ENCODE measurements at regions not wholly inside any gene's neighbourhood (a gene's known extent, or its start where the extent isn't known, plus 50 kb on each side); places are given as distances from the start of the nearest gene placed in this dataset.

DNA sequence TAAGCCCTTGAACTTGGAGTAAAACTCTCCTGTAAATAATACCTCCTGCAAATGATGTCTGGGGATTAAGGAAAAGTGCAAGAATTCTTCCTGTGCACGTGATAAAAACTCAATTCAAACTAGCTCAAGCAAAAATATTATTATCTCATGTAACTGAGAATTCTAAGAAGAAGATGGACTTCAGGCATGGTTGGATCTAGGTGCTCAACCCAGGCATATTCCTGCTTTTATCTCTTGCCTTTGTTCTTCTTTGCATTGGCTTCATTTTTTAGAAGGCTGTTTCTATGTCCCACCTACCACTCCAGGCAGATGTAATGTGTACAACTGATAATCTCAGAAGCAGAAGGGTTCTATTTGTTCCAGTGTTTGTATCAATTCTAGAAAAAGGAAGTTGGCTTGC lies 95.8 kb downstream of the DACT2 start:
- H3K79me2 ChIP-seq (ENCODE audit: insufficient read depth, low read length), result no peaks in the 10 kb centered on the region
- Mint-ChIP-seq H3K36me3 (no peaks in the 10 kb centered on the region), H3K4me1 (no peaks in the 10 kb centered on the region), H3K9me3 (peaks cover 0 to 2% (median 0%) of the 10 kb centered on the region in 7 donors), H3K4me3 (no peak overlapping the region), H3K27me3 (ENCODE audit: low read depth in 3 of 3) (peaks cover 0 to 4% (median 2%) of the 10 kb centered on the region in 3 donors), H3K27ac (no peak overlapping the region)
- H3K36me3 ChIP-seq (replicated peaks in 1 of 2; ENCODE audit: control insufficient read depth in 1 of 2, insufficient read depth in 2 of 2, low read length in 2 of 2), result no peaks in the 10 kb centered on the region
- TF ChIP-seq, protein P1, sequence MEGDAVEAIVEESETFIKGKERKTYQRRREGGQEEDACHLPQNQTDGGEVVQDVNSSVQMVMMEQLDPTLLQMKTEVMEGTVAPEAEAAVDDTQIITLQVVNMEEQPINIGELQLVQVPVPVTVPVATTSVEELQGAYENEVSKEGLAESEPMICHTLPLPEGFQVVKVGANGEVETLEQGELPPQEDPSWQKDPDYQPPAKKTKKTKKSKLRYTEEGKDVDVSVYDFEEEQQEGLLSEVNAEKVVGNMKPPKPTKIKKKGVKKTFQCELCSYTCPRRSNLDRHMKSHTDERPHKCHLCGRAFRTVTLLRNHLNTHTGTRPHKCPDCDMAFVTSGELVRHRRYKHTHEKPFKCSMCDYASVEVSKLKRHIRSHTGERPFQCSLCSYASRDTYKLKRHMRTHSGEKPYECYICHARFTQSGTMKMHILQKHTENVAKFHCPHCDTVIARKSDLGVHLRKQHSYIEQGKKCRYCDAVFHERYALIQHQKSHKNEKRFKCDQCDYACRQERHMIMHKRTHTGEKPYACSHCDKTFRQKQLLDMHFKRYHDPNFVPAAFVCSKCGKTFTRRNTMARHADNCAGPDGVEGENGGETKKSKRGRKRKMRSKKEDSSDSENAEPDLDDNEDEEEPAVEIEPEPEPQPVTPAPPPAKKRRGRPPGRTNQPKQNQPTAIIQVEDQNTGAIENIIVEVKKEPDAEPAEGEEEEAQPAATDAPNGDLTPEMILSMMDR (IDR thresholded peaks at IDR 0.05), result no peak
- H2AFZ ChIP-seq (ENCODE audit: insufficient read depth, low read depth, low read length, poor library complexity, severe bottlenecking), result no peak overlapping the region
- no peak overlapping the region for H3K9ac ChIP-seq (ENCODE audit: insufficient read depth, low read length, poor library complexity, severe bottlenecking)
- H4K20me1 ChIP-seq (ENCODE audit: insufficient read depth, low read length), result no peaks in the 10 kb centered on the region
- DNase-seq, result no peak
- no peaks in the 10 kb centered on the region for H3K27me3 ChIP-seq (ENCODE audit: control insufficient read depth in 2 of 2, insufficient read depth in 2 of 2, low read length in 2 of 2)
- H3K9me3 ChIP-seq (replicated peaks in 1 of 2; ENCODE audit: control insufficient read depth in 1 of 2, insufficient read depth in 1 of 2, low read length in 2 of 2), result no peaks in the 10 kb centered on the region
- no peak overlapping the region for H3K4me3 ChIP-seq (replicated peaks in 1 of 3; ENCODE audit: low read depth in 2 of 3, low read length in 3 of 3)
- no peaks in the 10 kb centered on the region for H3K4me1 ChIP-seq (ENCODE audit: control insufficient read depth in 1 of 2, insufficient read depth in 2 of 2, low read length in 2 of 2)
- no peak overlapping the region for H3K27ac ChIP-seq (ENCODE audit: low read depth in 1 of 2, low read length in 2 of 2)
- H3K4me2 ChIP-seq (replicated peaks; ENCODE audit: extremely low read depth, low read length, poor library complexity, severe bottlenecking), result no peak overlapping the region
- WGBS (ENCODE audit: insufficient coverage), result no CpG with 5 or more reads among the region's 1 CpG
- intact Hi-C loops (cut with micrococcal nuclease), result no loop called here

DNA sequence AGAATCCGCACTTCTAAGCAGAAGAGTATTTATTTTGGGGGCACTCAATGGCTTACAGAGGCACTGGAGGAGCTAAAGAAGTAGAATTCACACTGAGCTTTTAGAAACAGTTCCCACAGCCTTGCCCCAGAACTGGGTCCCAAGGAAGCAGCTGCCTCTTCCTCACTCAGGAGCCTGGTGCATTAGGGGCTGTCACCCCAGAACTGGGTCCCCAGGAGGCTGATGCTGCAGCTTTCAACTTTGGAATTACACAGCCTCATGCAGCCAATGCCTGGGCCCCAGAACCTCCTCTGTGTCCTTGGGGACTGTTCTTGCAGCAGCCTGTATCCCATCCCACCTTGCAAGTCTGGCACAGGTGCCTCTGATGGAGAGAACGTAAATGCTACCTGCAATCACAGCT lies 96.4 kb downstream of the DACT2 start:
- no peaks in the 10 kb centered on the region for H3K4me1 ChIP-seq (ENCODE audit: control insufficient read depth in 1 of 2, insufficient read depth in 2 of 2, low read length in 2 of 2)
- Mint-ChIP-seq H3K27ac (no peak overlapping the region), H3K9me3 (peaks cover 0 to 2% (median 0%) of the 10 kb centered on the region in 7 donors), H3K27me3 (ENCODE audit: low read depth in 3 of 3) (peaks cover 0 to 5% (median 2%) of the 10 kb centered on the region in 3 donors), H3K4me1 (no peaks in the 10 kb centered on the region), H3K4me3 (no peak overlapping the region), H3K36me3 (no peaks in the 10 kb centered on the region)
- no peak overlapping the region for H3K4me3 ChIP-seq (replicated peaks in 1 of 3; ENCODE audit: low read depth in 2 of 3, low read length in 3 of 3)
- no peaks in the 10 kb centered on the region for H3K27me3 ChIP-seq (ENCODE audit: control insufficient read depth in 2 of 2, insufficient read depth in 2 of 2, low read length in 2 of 2)
- no peaks in the 10 kb centered on the region for H3K9me3 ChIP-seq (replicated peaks in 1 of 2; ENCODE audit: control insufficient read depth in 1 of 2, insufficient read depth in 1 of 2, low read length in 2 of 2)
- TF ChIP-seq, protein P1 (IDR thresholded peaks at IDR 0.05), result no peak
- 100% methylated on average over 2 of the region's 2 CpGs for whole genome bisulfite sequencing (ENCODE audit: insufficient coverage)
- H3K27ac ChIP-seq (ENCODE audit: low read depth in 1 of 2, low read length in 2 of 2), result no peak overlapping the region
- no peaks in the 10 kb centered on the region for H3K36me3 ChIP-seq (replicated peaks in 1 of 2; ENCODE audit: control insufficient read depth in 1 of 2, insufficient read depth in 2 of 2, low read length in 2 of 2)
- intact Hi-C loops (cut with micrococcal nuclease), result no loop called here
- no peak overlapping the region for H3K4me2 ChIP-seq (replicated peaks; ENCODE audit: extremely low read depth, low read length, poor library complexity, severe bottlenecking)
- H2AFZ ChIP-seq (ENCODE audit: insufficient read depth, low read depth, low read length, poor library complexity, severe bottlenecking), result no peak overlapping the region
- no peak for DNase-seq
- no peaks in the 10 kb centered on the region for H3K79me2 ChIP-seq (ENCODE audit: insufficient read depth, low read length)
- no peak overlapping the region for H3K9ac ChIP-seq (ENCODE audit: insufficient read depth, low read length, poor library complexity, severe bottlenecking)
- H4K20me1 ChIP-seq (ENCODE audit: insufficient read depth, low read length), result no peaks in the 10 kb centered on the region

All from CD14-positive monocyte (primary cell).